Anterior cingulate cortex (tissue), 58 donors: ENCODE measurements at regions not wholly inside any gene's neighbourhood (a gene's known extent, or its start where the extent isn't known, plus 50 kb on each side); places are given as distances from the start of the nearest gene placed in this dataset.

Experiments used
- DNase-seq, 58 donors: peaks; one replicate each; lab custom pipeline; 2025; lab: John Stamatoyannopoulos, UW

GRCh38 chr14:22026527-22026926 lies 352.9 kb upstream of the OR4E1 start:
- no peak for DNase-seq

GRCh38 chr14:22025879-22026278 lies 352.3 kb upstream of the OR4E1 start:
- DNase-seq, result no peak

- no peak for DNase-seq
Observed at GRCh38 chr14:22024137-22024536, 350.5 kb upstream of the OR4E1 start.

- no peak for DNase-seq
Observed at GRCh38 chr14:22018890-22019289, 345.3 kb upstream of the OR4E1 start.

- DNase-seq, result no peak
Observed at GRCh38 chr14:22012452-22012851, 338.8 kb upstream of the OR4E1 start.

- no peak for DNase-seq
Observed at GRCh38 chr14:22011253-22011642, 337.6 kb upstream of the OR4E1 start.

- DNase-seq, result no peak
Observed at GRCh38 chr14:22010545-22011252, 337.1 kb upstream of the OR4E1 start.

GRCh38 chr14:22008766-22009165 lies 335.1 kb upstream of the OR4E1 start:
- no peak for DNase-seq

- no peak for DNase-seq
Observed at GRCh38 chr14:22007784-22008412, 334.3 kb upstream of the OR4E1 start.

GRCh38 chr14:22007363-22007762 lies 333.7 kb upstream of the OR4E1 start:
- no peak for DNase-seq

- DNase-seq, result no peak
Observed at GRCh38 chr14:22003461-22003860, 329.8 kb upstream of the OR4E1 start.

- no peak for DNase-seq
Observed at GRCh38 chr14:22002860-22003284, 329.3 kb upstream of the OR4E1 start.

GRCh38 chr14:21999402-21999801 lies 325.8 kb upstream of the OR4E1 start:
- no peak for DNase-seq

- no peak for DNase-seq
Observed at GRCh38 chr14:21997300-21997699, 323.7 kb upstream of the OR4E1 start.

- DNase-seq, result no peak
Observed at GRCh38 chr14:21995332-21995731, 321.7 kb upstream of the OR4E1 start.

- no peak for DNase-seq
Observed at GRCh38 chr14:21993837-21994236, 320.2 kb upstream of the OR4E1 start.

- DNase-seq, result no peak
Observed at GRCh38 chr14:21993070-21993469, 319.5 kb upstream of the OR4E1 start.

GRCh38 chr14:21991130-21991529 lies 317.5 kb upstream of the OR4E1 start:
- no peak for DNase-seq

GRCh38 chr14:21990116-21990515 lies 316.5 kb upstream of the OR4E1 start:
- no peak for DNase-seq

- DNase-seq, result no peak
Observed at GRCh38 chr14:21989090-21989489, 315.5 kb upstream of the OR4E1 start.

GRCh38 chr14:21988413-21988812 lies 314.8 kb upstream of the OR4E1 start:
- no peak for DNase-seq

GRCh38 chr14:21987937-21988336 lies 314.3 kb upstream of the OR4E1 start:
- no peak for DNase-seq
